ENCODE measurements at regions not wholly inside any gene's neighbourhood (a gene's known extent, or its start where the extent isn't known, plus 50 kb on each side); places are given as distances from the start of the nearest gene placed in this dataset.

- Histone ChIP-seq H3K4me1 (peaks cover 0 to 58% (median 52%) of the 10 kb centered on the region in 4 donors), H3K4me3 (no peak overlapping the region), H3K36me3 (no peaks in the 10 kb centered on the region), H3K27ac (peak overlapping the region; percentile 80 to 94 (median 84)), H3K27me3 (no peaks in the 10 kb centered on the region), H3K9me3 (no peaks in the 10 kb centered on the region)
- no peak for DNase-seq
- intact Hi-C loops (cut with DNase I) = loop anchor here (5.0 kb wide), 3 partner anchors 243 to 503 kb away; partner anchors contain the start of gene JMJD1C
- TF ChIP-seq POLR2A (IDR thresholded peaks at IDR 0.05) (no peak), CTCF (IDR thresholded peaks at IDR 0.05) (no peak), EP300 (IDR thresholded peaks at IDR 0.05) (no peak), POLR2AphosphoS5 (IDR thresholded peaks at IDR 0.05) (no peak)
Measured at GRCh38 chr10:63710703-63711102, 189.5 kb downstream of the REEP3 start.

- Histone ChIP-seq H3K9me3 (no peaks in the 10 kb centered on the region), H3K4me3 (no peak overlapping the region), H3K4me1 (peaks cover 0 to 58% (median 52%) of the 10 kb centered on the region in 4 donors), H3K27me3 (no peaks in the 10 kb centered on the region), H3K36me3 (no peaks in the 10 kb centered on the region), H3K27ac (peak overlapping the region; percentile 80 to 94 (median 84))
- intact Hi-C loops (cut with DNase I) = loop anchor here (5.0 kb wide), 3 partner anchors 244 to 504 kb away; partner anchors contain the start of gene JMJD1C
- WGBS, 2 donors = 42 to 68% methylated on average over 4 of the region's 4 CpGs
- no peak for DNase-seq
- TF ChIP-seq POLR2AphosphoS5 (IDR thresholded peaks at IDR 0.05) = peak in 2 of 4 donors; percentile 20 to 28
- TF ChIP-seq EP300 (IDR thresholded peaks at IDR 0.05) = no peak
- no peak for TF ChIP-seq POLR2A (IDR thresholded peaks at IDR 0.05)
- no peak for TF ChIP-seq CTCF (IDR thresholded peaks at IDR 0.05)
Measured at GRCh38 chr10:63711361-63711760, 190.2 kb downstream of the REEP3 start.

- intact Hi-C loops (cut with DNase I) = loop anchor here (2.0 to 5.0 kb wide), 5 partner anchors 81 to 505 kb away; partner anchors contain the start of genes JMJD1C and REEP3
- Histone ChIP-seq H3K36me3 (no peaks in the 10 kb centered on the region), H3K4me3 (no peak overlapping the region), H3K27ac (peak overlapping the region; percentile 80 to 94 (median 84)), H3K4me1 (peaks cover 0 to 53% (median 47%) of the 10 kb centered on the region in 4 donors), H3K27me3 (no peaks in the 10 kb centered on the region), H3K9me3 (no peaks in the 10 kb centered on the region)
- 10 to 28% methylated on average over 6 of the region's 6 CpGs for WGBS, 2 donors
- peak; percentile 98 for DNase-seq
- TF ChIP-seq POLR2AphosphoS5 (IDR thresholded peaks at IDR 0.05) (peak; percentile 74 to 90 (median 80)), CTCF (IDR thresholded peaks at IDR 0.05) (no peak), EP300 (IDR thresholded peaks at IDR 0.05) (peak; percentile 27 to 83 (median 41))
Measured at GRCh38 chr10:63711867-63712716, 190.9 kb downstream of the REEP3 start.

GRCh38 chr10:63712717-63713115 lies 191.5 kb downstream of the REEP3 start:
- TF ChIP-seq POLR2AphosphoS5 (IDR thresholded peaks at IDR 0.05) = no peak
- no peak for TF ChIP-seq CTCF (IDR thresholded peaks at IDR 0.05)
- TF ChIP-seq EP300 (IDR thresholded peaks at IDR 0.05) = no peak
- no peak for TF ChIP-seq POLR2A (IDR thresholded peaks at IDR 0.05)
- H3K4me3 ChIP-seq = no peak overlapping the region
- intact Hi-C loops (cut with DNase I) = loop anchor here (2.0 to 5.0 kb wide), 5 partner anchors 82 to 505 kb away; partner anchors contain the start of genes JMJD1C and REEP3

More at GRCh38 chr10:63712717-63713115, 191.5 kb downstream of the REEP3 start:
- H3K27me3 ChIP-seq = no peaks in the 10 kb centered on the region
- H3K36me3 ChIP-seq = no peaks in the 10 kb centered on the region
- H3K4me1 ChIP-seq = peaks cover 0 to 48% (median 42%) of the 10 kb centered on the region in 4 donors
- DNase-seq = no peak
- no peaks in the 10 kb centered on the region for H3K9me3 ChIP-seq
- 13 to 59% methylated on average over 1 of the region's 1 CpG for WGBS, 2 donors
- H3K27ac ChIP-seq = peak overlapping the region; percentile 80 to 94 (median 84)
